ENCODE measurements at regions not wholly inside any gene's neighbourhood (a gene's known extent, or its start where the extent isn't known, plus 50 kb on each side); places are given as distances from the start of the nearest gene placed in this dataset.

DNA sequence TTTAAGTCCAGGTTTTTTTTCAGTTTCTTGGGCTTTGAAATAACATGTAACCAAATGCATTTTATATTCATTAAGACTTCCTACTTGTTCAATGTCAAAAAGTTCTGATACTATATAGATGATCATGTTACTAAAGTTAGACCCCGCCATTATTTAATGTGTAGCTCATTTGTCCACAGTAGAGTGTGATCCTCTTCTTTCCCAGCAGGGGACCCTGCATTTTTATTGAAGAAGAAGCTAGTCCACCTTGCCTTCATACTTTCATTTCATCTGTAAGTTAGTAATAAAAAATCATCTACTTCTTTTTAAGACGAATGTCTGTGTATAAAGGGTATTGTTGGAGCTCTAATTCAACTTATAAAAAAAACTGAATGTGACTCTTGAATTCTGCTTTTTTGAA, 404.6 kb downstream of the SI start:
- no peak for DNase-seq (ENCODE audit: extremely low read depth, low read depth)
- TF ChIP-seq CTCF (IDR thresholded peaks at IDR 0.05; ENCODE audit: low read depth, low read length), result no peak

GRCh38 chr3:164658125-164658524, 420.2 kb downstream of the SI start:
- DNase-seq (ENCODE audit: extremely low read depth, low read depth), result no peak
- TF ChIP-seq CTCF (IDR thresholded peaks at IDR 0.05; ENCODE audit: low read depth, low read length), result no peak

DNA sequence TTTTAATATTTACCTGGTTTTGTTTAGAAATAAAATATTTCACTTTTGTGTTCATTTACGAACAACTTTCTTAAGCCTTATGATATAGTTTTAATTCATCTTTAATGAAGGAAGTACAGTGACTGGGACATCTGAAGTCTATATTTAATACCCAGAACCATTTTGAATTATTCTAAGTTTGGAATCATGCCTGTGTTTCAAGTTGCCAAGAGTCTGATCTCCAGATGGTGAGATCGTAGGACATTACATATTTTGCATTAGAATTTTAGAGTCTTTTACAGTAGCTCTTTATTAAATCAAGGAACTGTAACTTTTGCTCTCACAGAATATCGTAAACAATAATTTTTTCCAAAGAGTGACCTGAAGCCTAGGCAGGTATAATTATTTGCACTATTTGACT, 420.7 kb downstream of the SI start:
- DNase-seq (ENCODE audit: extremely low read depth, low read depth), result no peak

DNA sequence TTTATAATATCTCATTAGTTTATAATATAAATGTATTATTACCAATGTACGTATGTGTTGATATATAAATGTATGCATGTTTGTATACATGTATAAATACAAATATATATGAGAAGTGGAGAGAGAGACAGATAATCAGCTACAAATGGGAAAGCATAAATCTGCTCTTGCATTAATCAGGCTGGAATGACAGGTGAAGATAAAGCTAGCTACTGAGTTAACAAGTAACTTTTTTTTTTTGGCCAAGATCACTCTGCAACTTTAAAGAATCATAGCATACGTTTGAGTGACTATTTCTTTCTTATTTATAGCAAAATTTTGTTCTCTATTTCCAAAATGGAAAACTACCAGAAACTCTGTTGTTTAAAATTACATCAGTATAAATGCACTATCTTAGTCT, 422.8 kb downstream of the SI start:
- no peak for DNase-seq (ENCODE audit: extremely low read depth, low read depth)
- no peak for TF ChIP-seq CTCF (IDR thresholded peaks at IDR 0.05; ENCODE audit: low read depth, low read length)

More for the DNA sequence above, 420.7 kb downstream of the SI start:
- no peak for TF ChIP-seq CTCF (IDR thresholded peaks at IDR 0.05; ENCODE audit: low read depth, low read length)

DNA sequence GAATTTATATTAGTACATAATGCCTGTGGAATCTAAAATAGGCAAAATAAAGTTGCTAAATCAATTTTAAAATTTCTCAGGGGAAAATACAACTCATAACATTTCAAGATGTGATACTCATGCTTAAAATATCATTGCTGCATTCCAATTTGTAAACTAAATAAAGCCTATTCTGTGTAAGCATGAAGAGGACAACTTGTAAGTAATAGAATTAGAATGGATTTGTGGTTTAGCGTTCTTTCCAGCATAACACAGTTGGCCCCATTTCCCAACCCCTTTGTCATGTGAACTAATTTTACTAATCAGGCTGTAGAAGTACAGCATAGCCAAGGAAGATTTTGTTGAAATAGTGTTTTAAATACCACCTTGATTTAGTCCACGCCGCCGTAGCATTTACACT, 437.2 kb downstream of the SI start:
- peak; percentile 65 for DNase-seq (ENCODE audit: extremely low read depth, low read depth)
- TF ChIP-seq CTCF (IDR thresholded peaks at IDR 0.05; ENCODE audit: low read depth, low read length), result no peak

- TF ChIP-seq CTCF (IDR thresholded peaks at IDR 0.05; ENCODE audit: low read depth, low read length), result no peak
- DNase-seq (ENCODE audit: extremely low read depth, low read depth), result peak; percentile 22
Measured at GRCh38 chr3:164640591-164640990, 437.7 kb downstream of the SI start.

GRCh38 chr3:164620956-164621355, 457.3 kb downstream of the SI start:
- TF ChIP-seq CTCF (IDR thresholded peaks at IDR 0.05; ENCODE audit: low read depth, low read length), result no peak
- no peak for DNase-seq (ENCODE audit: extremely low read depth, low read depth)

All from AG09319 (cell line).